T-helper 2 cell (primary cell): ENCODE measurements at regions not wholly inside any gene's neighbourhood (a gene's known extent, or its start where the extent isn't known, plus 50 kb on each side); places are given as distances from the start of the nearest gene placed in this dataset.
"Not testable (repeated sequence)": the region's sequence is repeated elsewhere in the genome, so short reads cannot be mapped to it uniquely, and the experiment has no call there.

Experiments
- DNase-seq, 5 experiments: peaks; one replicate each; pipeline versions ENCODE4 v3.0.0 to v3.0.0-alpha.2; 2012 to 2022

GRCh38 chr5:109630093-109630492 lies 59.6 kb upstream of the MAN2A1 start:
- DNase-seq = no peak

- no peak for DNase-seq
These were observed 61.1 kb upstream of the MAN2A1 start for GRCh38 chr5:109628591-109628990.

- not testable (repeated sequence) for DNase-seq
These were observed 68.5 kb upstream of the MAN2A1 start for GRCh38 chr5:109621266-109621665.

GRCh38 chr5:109620651-109621050 lies 69.1 kb upstream of the MAN2A1 start:
- DNase-seq = no peak

GRCh38 chr5:109619606-109620005 lies 70.1 kb upstream of the MAN2A1 start:
- no peak for DNase-seq

- no peak for DNase-seq
These were observed 70.7 kb upstream of the MAN2A1 start for GRCh38 chr5:109619021-109619460.

GRCh38 chr5:109614981-109615380 lies 74.7 kb upstream of the MAN2A1 start:
- DNase-seq = no peak

- no peak for DNase-seq
These were observed 75.4 kb upstream of the MAN2A1 start for GRCh38 chr5:109614301-109614700.

GRCh38 chr5:109612278-109612905 lies 77.3 kb upstream of the MAN2A1 start:
- DNase-seq = no peak

- DNase-seq = no peak
These were observed 78.2 kb upstream of the MAN2A1 start for GRCh38 chr5:109611505-109611904.

GRCh38 chr5:109611061-109611460 lies 78.7 kb upstream of the MAN2A1 start:
- no peak for DNase-seq

GRCh38 chr5:109610581-109610980 lies 79.1 kb upstream of the MAN2A1 start:
- DNase-seq = no peak

- DNase-seq = no peak
These were observed 84.5 kb upstream of the MAN2A1 start for GRCh38 chr5:109605207-109605730.

- DNase-seq = no peak
These were observed 85.0 kb upstream of the MAN2A1 start for GRCh38 chr5:109604758-109605157.

- no peak for DNase-seq
These were observed 88.0 kb upstream of the MAN2A1 start for GRCh38 chr5:109601736-109602135.

GRCh38 chr5:109597893-109598292 lies 91.8 kb upstream of the MAN2A1 start:
- DNase-seq = no peak

- DNase-seq = no peak
These were observed 95.5 kb upstream of the MAN2A1 start for GRCh38 chr5:109594217-109594616.

GRCh38 chr5:109590799-109591198 lies 98.9 kb upstream of the MAN2A1 start:
- DNase-seq = no peak

- peak in 1 of 5 experiments; percentile 13 for DNase-seq
These were observed 99.7 kb upstream of the MAN2A1 start for GRCh38 chr5:109589986-109590385.

GRCh38 chr5:109589239-109589638 lies 100.5 kb upstream of the MAN2A1 start:
- DNase-seq = no peak

- no peak for DNase-seq
These were observed 101.3 kb upstream of the MAN2A1 start for GRCh38 chr5:109588281-109589035.

GRCh38 chr5:109584986-109585599 lies 104.6 kb upstream of the MAN2A1 start:
- no peak for DNase-seq

GRCh38 chr5:109580225-109580624 lies 109.5 kb upstream of the MAN2A1 start:
- DNase-seq = no peak

- DNase-seq = no peak
These were observed 114.2 kb upstream of the MAN2A1 start for GRCh38 chr5:109575506-109575905.
